ENCODE measurements at regions not wholly inside any gene's neighbourhood (a gene's known extent, or its start where the extent isn't known, plus 50 kb on each side); places are given as distances from the start of the nearest gene placed in this dataset.

GRCh38 chrX:34294665-34295064 lies 162.6 kb upstream of the FAM47A start:
- no peak for ATAC-seq
- no peaks in the 10 kb centered on the region for H3K9me3 ChIP-seq
- no peaks in the 10 kb centered on the region for H3K36me3 ChIP-seq
- 85 to 94% methylated on average over 3 to 4 of the region's 6 CpGs for WGBS, 2 donors (ENCODE audit: low coverage in 1 of 2)
- no peaks in the 10 kb centered on the region for H3K4me1 ChIP-seq
- no peak overlapping the region for H3K4me3 ChIP-seq
- no peaks in the 10 kb centered on the region for H3K27me3 ChIP-seq
- H3K27ac ChIP-seq, result no peak overlapping the region
- TF ChIP-seq POLR2A (IDR thresholded peaks at IDR 0.05) (no peak), CTCF (IDR thresholded peaks at IDR 0.05) (no peak), POLR2AphosphoS5 (IDR thresholded peaks at IDR 0.05) (no peak), EP300 (IDR thresholded peaks at IDR 0.05) (no peak)

- H3K27me3 ChIP-seq, result no peaks in the 10 kb centered on the region
- no peaks in the 10 kb centered on the region for H3K36me3 ChIP-seq
- H3K4me3 ChIP-seq, result no peak overlapping the region
- no peaks in the 10 kb centered on the region for H3K9me3 ChIP-seq
- no peak for TF ChIP-seq CTCF (IDR thresholded peaks at IDR 0.05)
- no peak for TF ChIP-seq POLR2AphosphoS5 (IDR thresholded peaks at IDR 0.05)
- no peak for TF ChIP-seq EP300 (IDR thresholded peaks at IDR 0.05)
- no peak for TF ChIP-seq POLR2A (IDR thresholded peaks at IDR 0.05)
- H3K4me1 ChIP-seq, result no peaks in the 10 kb centered on the region
- no peak for ATAC-seq
- 13 to 49% methylated on average over 2 of the region's 2 CpGs for WGBS, 2 donors (ENCODE audit: low coverage in 1 of 2)
- no peak overlapping the region for H3K27ac ChIP-seq
Measured at GRCh38 chrX:34288782-34289181, 156.7 kb upstream of the FAM47A start.

GRCh38 chrX:34279866-34280560 lies 147.9 kb upstream of the FAM47A start:
- no peak for ATAC-seq

GRCh38 chrX:34275699-34276098 lies 143.6 kb upstream of the FAM47A start:
- TF ChIP-seq EP300 (IDR thresholded peaks at IDR 0.05) (no peak), CTCF (IDR thresholded peaks at IDR 0.05) (no peak), POLR2AphosphoS5 (IDR thresholded peaks at IDR 0.05) (no peak), POLR2A (IDR thresholded peaks at IDR 0.05) (no peak)
- no peaks in the 10 kb centered on the region for H3K36me3 ChIP-seq
- no peaks in the 10 kb centered on the region for H3K4me1 ChIP-seq
- H3K27me3 ChIP-seq, result no peaks in the 10 kb centered on the region
- no peak for ATAC-seq
- H3K9me3 ChIP-seq, result no peaks in the 10 kb centered on the region
- WGBS, 2 donors (ENCODE audit: low coverage in 1 of 2), result 0 to 33% methylated on average over 1 of the region's 1 CpG
- no peak overlapping the region for H3K27ac ChIP-seq
- no peak overlapping the region for H3K4me3 ChIP-seq

More at GRCh38 chrX:34279866-34280560, 147.9 kb upstream of the FAM47A start:
- no peaks in the 10 kb centered on the region for H3K27me3 ChIP-seq
- no peaks in the 10 kb centered on the region for H3K4me1 ChIP-seq
- no peaks in the 10 kb centered on the region for H3K36me3 ChIP-seq
- H3K4me3 ChIP-seq, result no peak overlapping the region
- no peaks in the 10 kb centered on the region for H3K9me3 ChIP-seq
- no peak for TF ChIP-seq POLR2AphosphoS5 (IDR thresholded peaks at IDR 0.05)
- WGBS, 2 donors (ENCODE audit: low coverage in 1 of 2), result 22 to 88% methylated on average over 3 of the region's 5 CpGs
- no peak overlapping the region for H3K27ac ChIP-seq

GRCh38 chrX:34270434-34270833 lies 138.3 kb upstream of the FAM47A start:
- H3K4me1 ChIP-seq, result no peaks in the 10 kb centered on the region
- no peak for ATAC-seq
- H3K36me3 ChIP-seq, result no peaks in the 10 kb centered on the region
- no peaks in the 10 kb centered on the region for H3K27me3 ChIP-seq
- no peak for TF ChIP-seq CTCF (IDR thresholded peaks at IDR 0.05)
- TF ChIP-seq POLR2AphosphoS5 (IDR thresholded peaks at IDR 0.05), result no peak
- no peak for TF ChIP-seq POLR2A (IDR thresholded peaks at IDR 0.05)
- TF ChIP-seq EP300 (IDR thresholded peaks at IDR 0.05), result no peak
- no peak overlapping the region for H3K27ac ChIP-seq
- H3K9me3 ChIP-seq, result no peaks in the 10 kb centered on the region
- WGBS, 2 donors (ENCODE audit: low coverage in 1 of 2), result 75 to 86% methylated on average over 1 to 2 of the region's 2 CpGs
- H3K4me3 ChIP-seq, result no peak overlapping the region
